CD14-positive monocyte (primary cell): ENCODE measurements at regions not wholly inside any gene's neighbourhood (a gene's known extent, or its start where the extent isn't known, plus 50 kb on each side); places are given as distances from the start of the nearest gene placed in this dataset.

Experiments used
- DNase-seq, 3 donors: peaks; one replicate each; pipeline ENCODE4 v3.0.0-alpha.2; 2011 to 2022
- H2AFZ ChIP-seq: 2 replicates; pipeline ENCODE4 v1.6.0; 2012; ENCODE audit warnings: mild to moderate bottlenecking, low read depth, low read length, inconsistent platforms; ENCODE audit not compliant: insufficient read depth, poor library complexity, severe bottlenecking
- H3K27ac ChIP-seq, 2 donors: 1 replicate in 1 of 2; 2 replicates in 1 of 2; pipeline ENCODE4 v1.5.1; 2012 to 2013; ENCODE audit warnings: low read length in 2 of 2, control low read depth in 1 of 2, inconsistent platforms in 1 of 2, low read depth in 1 of 2, mild to moderate bottlenecking in 1 of 2
- H3K27me3 ChIP-seq, 2 donors: one replicate each; pipeline versions ENCODE4 v1.6.0 to v1.6.1; 2011 to 2013; ENCODE audit warnings: low read length in 2 of 2; ENCODE audit not compliant: control insufficient read depth in 2 of 2, insufficient read depth in 2 of 2
- H3K36me3 ChIP-seq, 2 donors: replicated peaks in 1 of 2; 1 replicate in 1 of 2; 2 replicates in 1 of 2; pipeline versions ENCODE4 v1.5.1 to v1.6.1; 2012 to 2013; ENCODE audit warnings: low read length in 2 of 2, control low read depth in 1 of 2, inconsistent platforms in 1 of 2, mild to moderate bottlenecking in 1 of 2; ENCODE audit not compliant: insufficient read depth in 2 of 2, control insufficient read depth in 1 of 2
- H3K4me1 ChIP-seq, 2 donors: 1 replicate in 1 of 2; 2 replicates in 1 of 2; pipeline versions ENCODE4 v1.5.1 to v1.6.1; 2012 to 2013; ENCODE audit warnings: low read length in 2 of 2, control low read depth in 1 of 2, inconsistent platforms in 1 of 2, mild to moderate bottlenecking in 1 of 2, moderate library complexity in 1 of 2; ENCODE audit not compliant: insufficient read depth in 2 of 2, control insufficient read depth in 1 of 2
- H3K4me2 ChIP-seq: replicated peaks from 2 replicates; pipeline ENCODE3; 2012; ENCODE audit warnings: low read length, moderate library complexity, mild to moderate bottlenecking; ENCODE audit not compliant: poor library complexity, severe bottlenecking; ENCODE audit errors: extremely low read depth
- H3K4me3 ChIP-seq, 3 experiments: fragments of 200-600 bp in 1 of 3; sonication (generic) in 1 of 3; replicated peaks in 1 of 3; 1 replicate in 2 of 3; 2 replicates in 1 of 3; pipeline ENCODE4 v1.5.1; 2011 to 2013; ENCODE audit warnings: low read length in 3 of 3, mild to moderate bottlenecking in 3 of 3, control low read depth in 2 of 3, low read depth in 2 of 3, inconsistent platforms in 1 of 3, moderate library complexity in 1 of 3
- H3K79me2 ChIP-seq: 2 replicates; pipeline ENCODE4 v1.6.0; 2012; ENCODE audit warnings: mild to moderate bottlenecking, control low read depth, inconsistent platforms, low read length, moderate library complexity; ENCODE audit not compliant: insufficient read depth
- H3K9ac ChIP-seq: 2 replicates; pipeline ENCODE4 v1.6.0; 2017; ENCODE audit warnings: low read length, mild to moderate bottlenecking; ENCODE audit not compliant: insufficient read depth, poor library complexity, severe bottlenecking
- H3K9me3 ChIP-seq, 2 donors: replicated peaks in 1 of 2; 1 replicate in 1 of 2; 2 replicates in 1 of 2; pipeline versions ENCODE4 v1.5.1 to v1.6.1; 2012 to 2013; ENCODE audit warnings: low read length in 2 of 2, control low read depth in 1 of 2; ENCODE audit not compliant: control insufficient read depth in 1 of 2, insufficient read depth in 1 of 2
- H4K20me1 ChIP-seq: 2 replicates; pipeline ENCODE4 v1.6.0; 2012; ENCODE audit warnings: mild to moderate bottlenecking, low read length, control low read depth, moderate library complexity; ENCODE audit not compliant: insufficient read depth
- H3K27ac Mint-ChIP-seq, 7 donors: one replicate each; pipeline ENCODE4 v1.8.0; 2020; ENCODE audit warnings: mild to moderate bottlenecking in 7 of 7, mixed read lengths in 7 of 7, moderate library complexity in 6 of 7, inconsistent platforms in 2 of 7
- H3K27me3 Mint-ChIP-seq, 3 donors: one replicate each; pipeline ENCODE4 v1.8.0; 2021 to 2022; ENCODE audit warnings: low read depth in 3 of 3, mild to moderate bottlenecking in 3 of 3, mixed read lengths in 3 of 3, moderate library complexity in 3 of 3, inconsistent platforms in 1 of 3
- H3K36me3 Mint-ChIP-seq, 2 donors: one replicate each; pipeline ENCODE4 v1.8.0; 2020; ENCODE audit warnings: mixed read lengths in 2 of 2, inconsistent platforms in 1 of 2, mild to moderate bottlenecking in 1 of 2
- H3K4me1 Mint-ChIP-seq: one replicate; pipeline ENCODE4 v1.8.0; 2020; ENCODE audit warnings: mild to moderate bottlenecking, mixed read lengths
- H3K4me3 Mint-ChIP-seq, 2 donors: one replicate each; pipeline ENCODE4 v1.8.0; 2020; ENCODE audit warnings: mild to moderate bottlenecking in 2 of 2, mixed read lengths in 2 of 2, moderate library complexity in 1 of 2
- H3K9me3 Mint-ChIP-seq, 7 donors: one replicate each; pipeline ENCODE4 v1.8.0; 2020 to 2022; ENCODE audit warnings: mixed read lengths in 7 of 7, mild to moderate bottlenecking in 6 of 7, moderate library complexity in 6 of 7, inconsistent platforms in 2 of 7
- CTCF ChIP-seq: fragments of 200-600 bp; IDR thresholded peaks from one replicate; pipeline ENCODE4 v1.8.0; 2022; ENCODE audit warnings: antibody characterized with exemption, mild to moderate bottlenecking
- WGBS: methylation state at CpG from one replicate; pipeline ENCODE4 v1.1.5; 2013; ENCODE audit warnings: missing lambda C conversion rate; ENCODE audit not compliant: insufficient coverage; 5-methylcytosine and 5-hydroxymethylcytosine counted together
- intact Hi-C, 2 donors: fragments of 100-400 bp; cut with micrococcal nuclease; formaldehyde crosslinking; loops; one replicate each; pipeline versions ENCODE4 v1.15.0 to v1.15.1; 2023

- no CpG with 5 or more reads among the region's 2 CpGs for WGBS
- no peaks in the 10 kb centered on the region for H3K79me2 ChIP-seq
- no peak for DNase-seq
- H3K36me3 ChIP-seq = no peaks in the 10 kb centered on the region
- no peak for TF ChIP-seq CTCF
- Mint-ChIP-seq H3K27me3 (peaks cover 0 to 2% (median 0%) of the 10 kb centered on the region in 3 donors), H3K27ac (no peak overlapping the region), H3K4me1 (no peaks in the 10 kb centered on the region), H3K9me3 (peaks cover 0 to 9% (median 3%) of the 10 kb centered on the region in 7 donors), H3K36me3 (no peaks in the 10 kb centered on the region), H3K4me3 (no peak overlapping the region)
- no peaks in the 10 kb centered on the region for H4K20me1 ChIP-seq
- H2AFZ ChIP-seq = no peak overlapping the region
- intact Hi-C loops = no loop called here
- H3K27me3 ChIP-seq = no peaks in the 10 kb centered on the region
- no peaks in the 10 kb centered on the region for H3K9me3 ChIP-seq
- no peak overlapping the region for H3K4me3 ChIP-seq
- H3K4me1 ChIP-seq = no peaks in the 10 kb centered on the region
- H3K9ac ChIP-seq = no peak overlapping the region
- no peak overlapping the region for H3K4me2 ChIP-seq
- no peak overlapping the region for H3K27ac ChIP-seq
These were observed 852.8 kb upstream of the ACVR2A start for GRCh38 chr2:146992057-146992456.

- H3K4me3 ChIP-seq = no peak overlapping the region
- H3K27me3 Mint-ChIP-seq = peaks cover 0 to 2% (median 0%) of the 10 kb centered on the region in 3 donors
- no peak for DNase-seq
- intact Hi-C loops = no loop called here
- H3K36me3 ChIP-seq = no peaks in the 10 kb centered on the region
- H3K4me2 ChIP-seq = no peak overlapping the region
- no peaks in the 10 kb centered on the region for H3K4me1 ChIP-seq
- H2AFZ ChIP-seq = no peak overlapping the region
- no peaks in the 10 kb centered on the region for H3K27me3 ChIP-seq
- H3K9me3 Mint-ChIP-seq = peaks cover 0 to 4% (median 0%) of the 10 kb centered on the region in 7 donors
- no peak overlapping the region for H3K9ac ChIP-seq
- no peaks in the 10 kb centered on the region for H4K20me1 ChIP-seq
- H3K27ac ChIP-seq = no peak overlapping the region
- H3K27ac Mint-ChIP-seq = no peak overlapping the region
- no peaks in the 10 kb centered on the region for H3K36me3 Mint-ChIP-seq
- H3K79me2 ChIP-seq = no peaks in the 10 kb centered on the region
- 100% methylated on average over 1 of the region's 6 CpGs for WGBS
- H3K4me3 Mint-ChIP-seq = no peak overlapping the region
- TF ChIP-seq CTCF = no peak
- no peaks in the 10 kb centered on the region for H3K9me3 ChIP-seq
- H3K4me1 Mint-ChIP-seq = no peaks in the 10 kb centered on the region
These were observed 854.3 kb upstream of the ACVR2A start for GRCh38 chr2:146990311-146991054.
